ENCODE measurements at regions not wholly inside any gene's neighbourhood (a gene's known extent, or its start where the extent isn't known, plus 50 kb on each side); places are given as distances from the start of the nearest gene placed in this dataset.

- Mint-ChIP-seq H3K27me3 (ENCODE audit: insufficient read depth, low read depth, poor library complexity) (no peaks in the 10 kb centered on the region), H3K4me1 (peaks cover 8% of the 10 kb centered on the region; the same call in 2 of the 3 replicates), H3K36me3 (ENCODE audit: low read depth) (no peaks in the 10 kb centered on the region), H3K9me3 (no peaks in the 10 kb centered on the region), H3K27ac (no peak overlapping the region), H3K4me3 (no peak overlapping the region)
- no peak for TF ChIP-seq POLR2AphosphoS5 (IDR thresholded peaks at IDR 0.05; ENCODE audit: low read depth)
- TF ChIP-seq, protein P1, sequence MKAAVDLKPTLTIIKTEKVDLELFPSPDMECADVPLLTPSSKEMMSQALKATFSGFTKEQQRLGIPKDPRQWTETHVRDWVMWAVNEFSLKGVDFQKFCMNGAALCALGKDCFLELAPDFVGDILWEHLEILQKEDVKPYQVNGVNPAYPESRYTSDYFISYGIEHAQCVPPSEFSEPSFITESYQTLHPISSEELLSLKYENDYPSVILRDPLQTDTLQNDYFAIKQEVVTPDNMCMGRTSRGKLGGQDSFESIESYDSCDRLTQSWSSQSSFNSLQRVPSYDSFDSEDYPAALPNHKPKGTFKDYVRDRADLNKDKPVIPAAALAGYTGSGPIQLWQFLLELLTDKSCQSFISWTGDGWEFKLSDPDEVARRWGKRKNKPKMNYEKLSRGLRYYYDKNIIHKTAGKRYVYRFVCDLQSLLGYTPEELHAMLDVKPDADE (IDR thresholded peaks at IDR 0.05), result no peak
- Histone ChIP-seq H4K20me1 (replicated peaks; ENCODE audit: insufficient read depth) (no peaks in the 10 kb centered on the region), H3K36me3 (ENCODE audit: insufficient read depth) (no peaks in the 10 kb centered on the region), H3K4me2 (no peak overlapping the region), H3K9me2 (ENCODE audit: insufficient read depth) (0 out of 2 replicates have a peak, but pooled peaks cover 3% of the 10 kb centered on the region), H3K27me3 (ENCODE audit: insufficient read depth) (no peaks in the 10 kb centered on the region), H3K79me2 (replicated peaks; ENCODE audit: insufficient read depth) (no peaks in the 10 kb centered on the region), H3F3A (replicated peaks; ENCODE audit: low read depth) (no peaks in the 10 kb centered on the region), H3K27ac (ENCODE audit: low read depth) (no peak overlapping the region), H3K4me3 (no peak overlapping the region), H3K4me1 (ENCODE audit: insufficient read depth) (0 out of 2 replicates have a peak, but pooled peaks cover 5% of the 10 kb centered on the region), H2AFZ (no peak overlapping the region)
- ATAC-seq (no peak), DNase-seq (ENCODE audit: low spot score) (no peak)
Measured at GRCh38 chr13:64782466-64782865, 2447.7 kb downstream of the PCDH9 start.

DNA sequence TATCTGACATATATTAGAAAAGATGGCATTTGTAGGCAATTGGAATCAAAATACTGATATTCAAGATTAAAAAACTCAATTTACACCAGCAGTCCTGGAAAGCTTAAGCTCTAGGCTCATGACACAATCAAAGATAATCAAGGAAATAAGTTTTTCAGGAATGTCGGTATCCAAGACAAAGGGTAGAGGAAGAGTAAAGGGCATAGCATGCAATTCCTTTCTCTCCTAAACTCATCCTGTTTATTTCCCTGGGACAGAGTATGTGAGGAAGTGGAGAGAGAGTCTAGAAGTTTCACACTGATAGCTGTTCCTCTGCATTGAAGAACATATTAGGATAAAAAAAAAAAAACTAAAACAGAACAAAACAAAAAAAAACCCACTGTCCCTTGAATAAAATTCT, 2452.1 kb downstream of the PCDH9 start:
- Mint-ChIP-seq H3K27me3 (ENCODE audit: insufficient read depth, low read depth, poor library complexity) (no peaks in the 10 kb centered on the region), H3K36me3 (ENCODE audit: low read depth) (no peaks in the 10 kb centered on the region), H3K27ac (no peak overlapping the region), H3K4me3 (no peak overlapping the region), H3K9me3 (no peaks in the 10 kb centered on the region), H3K4me1 (peaks cover 8% of the 10 kb centered on the region; the same call in 2 of the 3 replicates)
- TF ChIP-seq POLR2AphosphoS5 (IDR thresholded peaks at IDR 0.05; ENCODE audit: low read depth) (no peak), CREB1 (CRISPR knock-in tag; IDR thresholded peaks at IDR 0.05; ENCODE audit: low read depth) (no peak), STAT1 (IDR thresholded peaks at IDR 0.05; ENCODE audit: unreplicated experiment) (no peak), JUNB (IDR thresholded peaks at IDR 0.05; ENCODE audit: unreplicated experiment) (no peak)
- TF ChIP-seq, protein P1 (IDR thresholded peaks at IDR 0.05), result no peak
- Histone ChIP-seq H3K79me2 (replicated peaks; ENCODE audit: insufficient read depth) (no peaks in the 10 kb centered on the region), H3K4me1 (ENCODE audit: insufficient read depth) (0 out of 2 replicates have a peak, but pooled peaks cover 5% of the 10 kb centered on the region), H3K27me3 (ENCODE audit: insufficient read depth) (no peaks in the 10 kb centered on the region), H3K4me2 (no peak overlapping the region), H3K27ac (ENCODE audit: low read depth) (no peak overlapping the region), H4K20me1 (replicated peaks; ENCODE audit: insufficient read depth) (no peaks in the 10 kb centered on the region), H3K36me3 (ENCODE audit: insufficient read depth) (no peaks in the 10 kb centered on the region), H3K4me3 (no peak overlapping the region), H3F3A (replicated peaks; ENCODE audit: low read depth) (no peaks in the 10 kb centered on the region), H3K9me2 (ENCODE audit: insufficient read depth) (no peaks in the 10 kb centered on the region), H2AFZ (no peak overlapping the region)
- DNase-seq (ENCODE audit: low spot score), result peak; percentile 17
- ATAC-seq, result no peak

DNA sequence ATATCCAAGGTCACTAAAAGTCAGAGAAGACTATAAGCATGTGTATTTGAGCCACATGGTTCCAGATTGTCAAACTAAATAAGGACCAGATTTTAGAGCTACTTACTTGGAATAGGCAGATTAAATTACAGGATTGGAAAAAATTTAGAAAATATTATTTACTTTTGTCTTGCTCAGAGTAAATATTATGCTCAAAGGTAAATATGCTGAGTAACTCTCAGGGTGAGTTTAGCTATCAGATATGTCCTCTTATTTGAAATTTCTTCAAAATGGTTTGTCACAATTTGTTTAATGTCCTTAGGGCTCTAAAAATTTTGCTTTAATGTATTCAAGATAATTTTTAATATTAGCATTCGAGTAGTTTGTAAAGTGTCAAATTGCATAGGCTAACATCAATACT, 2455.2 kb downstream of the PCDH9 start:
- Histone ChIP-seq H3K4me2 (no peak overlapping the region), H3K36me3 (ENCODE audit: insufficient read depth) (no peaks in the 10 kb centered on the region), H3F3A (replicated peaks; ENCODE audit: low read depth) (no peaks in the 10 kb centered on the region), H3K4me3 (no peak overlapping the region), H3K4me1 (ENCODE audit: insufficient read depth) (0 out of 2 replicates have a peak, but pooled peaks cover 5% of the 10 kb centered on the region), H4K20me1 (replicated peaks; ENCODE audit: insufficient read depth) (no peaks in the 10 kb centered on the region), H3K79me2 (replicated peaks; ENCODE audit: insufficient read depth) (no peaks in the 10 kb centered on the region), H3K27me3 (ENCODE audit: insufficient read depth) (no peaks in the 10 kb centered on the region), H2AFZ (no peak overlapping the region), H3K9me2 (ENCODE audit: insufficient read depth) (no peaks in the 10 kb centered on the region), H3K27ac (ENCODE audit: low read depth) (no peak overlapping the region)
- ATAC-seq, result no peak
- Mint-ChIP-seq H3K36me3 (ENCODE audit: low read depth) (no peaks in the 10 kb centered on the region), H3K4me1 (peaks cover 8% of the 10 kb centered on the region; the same call in 2 of the 3 replicates), H3K4me3 (no peak overlapping the region), H3K27me3 (ENCODE audit: insufficient read depth, low read depth, poor library complexity) (no peaks in the 10 kb centered on the region), H3K9me3 (peaks cover 2% of the 10 kb centered on the region; the same call in 1 of the 3 replicates), H3K27ac (no peak overlapping the region)
- no peak for DNase-seq (ENCODE audit: low spot score)
- TF ChIP-seq EZH2phosphoT487 (IDR thresholded peaks at IDR 0.05; ENCODE audit: unreplicated experiment) (no peak), ZNF331 (CRISPR knock-in tag; IDR thresholded peaks at IDR 0.05; ENCODE audit: low read depth) (no peak), STAT1 (IDR thresholded peaks at IDR 0.05; ENCODE audit: unreplicated experiment) (no peak), NANOG (IDR thresholded peaks at IDR 0.05; ENCODE audit: borderline replicate concordance) (no peak), CTCF (conservative IDR thresholded peaks at IDR 0.05; ENCODE audit: low read depth in 2 of 2) (no peak), JUNB (IDR thresholded peaks at IDR 0.05; ENCODE audit: unreplicated experiment) (no peak), REST (IDR thresholded peaks at IDR 0.05; ENCODE audit: unreplicated experiment) (no peak)
- TF ChIP-seq, protein P1 (IDR thresholded peaks at IDR 0.05), result no peak

Data from GM23338 (cell line).